ENCODE measurements at regions not wholly inside any gene's neighbourhood (a gene's known extent, or its start where the extent isn't known, plus 50 kb on each side); places are given as distances from the start of the nearest gene placed in this dataset.

DNA sequence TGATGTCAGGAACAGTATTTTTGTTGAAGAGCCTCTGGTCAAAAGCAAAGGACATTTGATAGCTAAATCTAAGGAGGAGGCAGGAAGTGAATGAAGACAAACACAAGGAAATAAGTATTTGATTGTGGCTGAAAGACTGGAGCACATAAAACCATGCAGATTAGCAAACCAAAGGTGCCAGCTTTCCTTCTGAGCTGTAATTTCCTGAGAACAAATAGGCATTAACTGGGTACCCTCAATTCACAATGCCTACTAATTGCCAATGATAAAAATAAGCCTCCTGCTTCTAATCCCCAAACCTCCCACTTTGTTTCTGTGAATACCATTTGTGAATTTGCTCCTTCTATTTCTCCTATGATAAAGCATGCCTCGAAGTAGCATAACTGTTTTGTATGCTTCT lies 1279.6 kb upstream of the USP15 start:
- no peak for TF ChIP-seq CTCF (conservative IDR thresholded peaks at IDR 0.05; ENCODE audit: low read length)
- no peak for TF ChIP-seq EZH2phosphoT487 (IDR thresholded peaks at IDR 0.05; ENCODE audit: borderline replicate concordance)

All from Loucy (cell line).